Suppressor macrophage treated with lipopolysaccharide for 1 hour (primary cell): ENCODE measurements at regions not wholly inside any gene's neighbourhood (a gene's known extent, or its start where the extent isn't known, plus 50 kb on each side); places are given as distances from the start of the nearest gene placed in this dataset.
A peak's percentile ranks its signal among the peaks of the same experiment; 100 is the strongest.

ENCODE experiments used
- DNase-seq, 3 donors: peaks; one replicate each; pipeline ENCODE4 v3.0.0-alpha.2; 2020 to 2022

DNA sequence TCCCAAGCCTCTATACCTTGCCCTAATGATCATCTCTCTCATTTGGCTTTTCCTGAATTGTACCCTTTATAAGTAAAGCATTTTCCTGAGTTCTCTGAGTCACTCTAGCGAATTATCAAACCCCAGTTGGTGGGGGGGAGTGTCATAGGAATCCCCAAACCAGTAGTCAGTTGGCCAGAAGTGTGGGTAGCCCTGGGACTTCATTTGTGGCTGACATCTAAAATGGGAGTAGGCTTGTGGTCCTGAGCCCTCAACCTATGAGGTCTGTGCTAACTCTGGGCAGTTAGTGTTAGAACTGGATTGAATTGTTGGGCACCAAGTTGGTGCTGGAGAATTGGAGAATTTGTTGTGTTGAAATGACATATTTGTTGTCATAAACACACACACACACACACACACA is 91.3 kb downstream of the BBS10 start:
- no peak for DNase-seq

DNA sequence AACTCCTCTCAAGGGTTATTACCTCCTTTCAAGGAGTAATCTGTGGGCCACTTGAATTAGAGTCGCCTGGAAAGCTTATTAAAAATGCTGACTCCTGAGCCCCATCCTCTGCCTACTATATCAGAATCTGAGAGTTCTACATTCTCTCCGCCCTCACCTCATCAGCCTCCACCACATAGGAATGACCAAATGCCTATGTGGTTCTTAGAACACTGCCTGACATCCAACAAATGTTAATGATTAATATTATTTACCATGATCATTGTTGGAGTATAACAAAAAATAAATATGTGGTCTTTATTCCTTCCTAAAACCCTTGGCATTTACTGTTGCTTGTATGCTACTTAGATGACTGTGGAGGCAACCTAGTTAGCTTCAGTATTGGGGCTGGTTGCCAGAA is 91.9 kb downstream of the BBS10 start:
- no peak for DNase-seq

DNA sequence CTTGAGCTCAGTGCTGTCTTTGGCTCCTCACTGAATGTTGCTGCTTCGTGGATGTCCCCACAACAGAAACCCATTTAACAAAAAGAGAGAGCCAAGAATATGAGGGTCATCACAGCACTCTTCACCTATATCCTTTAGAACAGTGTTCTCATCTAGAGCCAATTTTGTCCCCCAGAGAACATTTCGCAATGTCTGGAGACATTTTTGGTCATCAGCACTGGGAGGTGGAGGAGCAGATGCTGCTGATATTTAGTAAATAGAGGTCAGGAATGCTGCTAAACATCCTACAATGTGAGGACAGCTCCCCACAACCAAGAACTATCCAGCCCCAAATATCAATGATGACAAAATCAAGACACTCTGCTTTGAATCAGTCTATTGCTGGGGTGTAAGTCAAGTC is 92.5 kb downstream of the BBS10 start:
- no peak for DNase-seq

DNA sequence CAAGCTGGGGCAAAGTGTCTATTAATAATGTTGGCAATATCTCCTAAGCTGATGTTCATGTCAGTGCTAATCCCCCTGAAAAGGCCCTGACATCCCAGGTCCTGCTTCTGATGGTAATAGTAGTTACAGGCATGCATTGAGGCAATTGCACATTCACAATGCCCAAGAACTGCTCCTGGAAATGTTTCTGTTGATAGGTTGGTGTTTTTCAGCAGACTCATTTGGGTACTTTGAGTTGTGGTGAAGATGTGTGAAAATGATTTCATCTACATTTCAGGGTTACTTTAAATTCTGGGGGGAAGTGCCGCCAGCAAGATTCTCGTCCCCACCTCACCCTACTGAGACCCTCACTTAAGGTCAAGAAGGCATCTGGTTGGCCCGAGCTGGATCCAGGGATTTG is 92.9 kb downstream of the BBS10 start:
- DNase-seq: no peak

DNA sequence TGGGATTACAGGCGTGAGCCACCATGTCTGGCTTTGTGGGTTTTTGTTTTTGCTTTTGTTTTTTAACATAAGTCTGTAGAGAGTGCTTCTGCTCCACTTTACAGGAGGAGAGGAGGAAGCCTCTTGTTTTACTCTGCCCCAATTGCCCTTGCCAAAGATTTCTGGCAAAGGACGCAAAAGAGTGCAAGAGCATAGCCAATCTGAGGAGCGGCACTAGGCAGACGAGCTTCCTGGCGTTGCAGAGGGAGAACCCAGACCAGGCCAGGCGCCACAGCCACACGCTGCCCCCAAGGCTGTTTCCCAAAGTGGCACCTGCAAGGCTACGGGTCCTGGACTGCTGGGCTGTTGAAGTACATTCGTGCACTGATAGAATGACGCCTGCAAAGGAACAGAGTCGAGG is 96.2 kb downstream of the BBS10 start:
- DNase-seq: no peak

DNA sequence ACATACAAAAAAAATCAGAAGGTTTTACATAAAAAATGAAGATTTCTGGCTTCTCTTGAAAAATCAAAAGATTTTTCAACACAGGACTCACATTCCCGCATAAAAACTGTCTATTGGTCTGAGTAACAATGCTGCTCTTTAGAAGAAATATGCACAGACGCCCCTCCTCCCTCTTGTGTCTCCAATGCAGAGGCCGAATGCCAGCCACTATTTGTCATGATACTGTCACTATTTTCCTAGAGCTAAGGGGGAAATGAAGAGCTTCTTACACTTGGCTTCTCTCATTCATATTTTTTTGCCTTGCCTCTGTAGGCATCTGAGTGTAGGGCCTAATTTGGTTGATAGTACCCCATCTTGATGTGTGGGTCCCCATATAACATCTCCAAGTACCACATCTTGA is 98.0 kb downstream of the BBS10 start:
- no peak for DNase-seq

DNA sequence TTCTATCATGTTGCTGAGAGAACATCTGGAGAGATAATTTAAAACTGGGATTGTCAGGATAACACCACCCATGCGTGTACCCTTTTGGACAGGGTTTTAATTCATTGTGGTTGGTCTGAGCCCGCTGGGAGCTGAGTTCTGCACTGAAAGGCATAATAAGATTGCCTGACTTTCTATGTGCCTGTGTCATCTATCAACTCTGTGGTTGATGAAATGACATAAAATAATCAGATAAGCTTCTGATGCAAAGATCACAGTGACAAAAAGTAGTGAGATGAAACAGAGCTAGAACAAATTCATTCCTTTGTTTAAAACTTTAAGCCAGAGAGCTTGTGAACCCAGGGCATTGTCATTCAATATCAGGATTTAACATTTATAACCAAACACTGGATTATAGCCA is 98.7 kb downstream of the BBS10 start:
- no peak for DNase-seq

DNA sequence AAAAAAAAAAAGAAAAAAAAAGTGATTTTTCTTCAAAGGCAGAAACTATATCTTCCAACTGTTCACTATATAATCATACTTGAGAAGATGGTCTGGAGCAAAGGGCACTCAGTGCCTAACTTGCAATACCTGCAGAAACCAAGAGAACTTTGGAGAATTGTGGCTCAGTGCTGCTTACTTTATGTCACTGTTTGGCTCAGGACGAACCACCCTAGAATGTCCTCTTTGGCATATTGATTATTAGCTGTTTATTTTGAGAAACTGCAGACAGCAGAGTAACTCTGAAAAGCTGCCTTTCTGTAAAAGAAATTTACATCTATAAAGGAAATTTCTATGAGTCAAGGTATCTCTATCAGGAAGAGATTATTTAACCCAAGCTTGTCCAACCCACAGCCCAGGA is 100.2 kb downstream of the BBS10 start:
- no peak for DNase-seq

DNA sequence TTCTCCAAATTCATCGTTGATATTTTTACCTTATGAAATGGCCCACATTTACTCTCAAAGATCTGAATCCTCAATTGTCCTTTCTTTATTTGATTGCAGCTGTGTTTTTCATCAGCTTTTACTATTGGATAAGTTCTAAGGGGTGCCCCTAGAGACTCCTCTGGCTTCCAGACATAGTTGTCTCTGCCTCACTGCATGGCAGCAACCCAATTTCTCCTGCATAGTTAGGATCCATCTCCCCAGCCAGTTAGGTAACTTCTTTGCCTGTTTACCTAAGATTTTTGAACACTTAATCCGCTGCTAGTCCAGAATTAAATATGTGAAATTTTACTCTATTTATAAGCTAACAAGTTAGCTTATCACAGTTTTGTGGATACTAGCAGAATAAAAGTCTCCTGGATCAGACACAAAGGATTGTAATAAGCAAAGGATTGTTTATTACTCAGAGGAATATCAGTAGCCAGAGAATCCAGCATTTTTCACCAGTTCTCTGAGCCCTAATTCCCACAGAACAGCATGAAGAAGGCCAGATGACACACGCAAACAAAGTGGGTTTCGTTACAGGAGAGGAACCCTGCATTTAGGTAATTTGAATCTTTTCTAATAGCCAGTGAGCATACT is 101.1 kb downstream of the BBS10 start:
- no peak for DNase-seq

DNA sequence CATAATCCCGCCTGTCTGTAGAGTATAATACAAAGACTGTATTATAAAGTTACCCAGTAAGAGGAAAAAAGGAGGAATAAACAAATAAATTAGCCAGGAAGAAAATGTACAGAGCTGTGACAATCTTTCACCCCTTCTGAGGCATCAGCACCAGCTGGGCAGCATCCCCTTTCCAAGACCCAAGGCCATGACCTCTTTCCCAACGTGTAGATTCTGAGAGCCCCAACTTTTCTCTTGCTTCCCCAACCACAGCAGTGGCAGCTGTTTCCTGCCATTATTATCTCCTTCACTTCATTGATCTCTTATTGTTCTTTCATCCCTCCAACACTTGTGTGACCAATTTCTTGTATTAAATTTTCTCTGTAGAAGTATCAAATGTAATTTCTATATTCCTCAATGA is 101.6 kb downstream of the BBS10 start:
- DNase-seq: no peak

DNA sequence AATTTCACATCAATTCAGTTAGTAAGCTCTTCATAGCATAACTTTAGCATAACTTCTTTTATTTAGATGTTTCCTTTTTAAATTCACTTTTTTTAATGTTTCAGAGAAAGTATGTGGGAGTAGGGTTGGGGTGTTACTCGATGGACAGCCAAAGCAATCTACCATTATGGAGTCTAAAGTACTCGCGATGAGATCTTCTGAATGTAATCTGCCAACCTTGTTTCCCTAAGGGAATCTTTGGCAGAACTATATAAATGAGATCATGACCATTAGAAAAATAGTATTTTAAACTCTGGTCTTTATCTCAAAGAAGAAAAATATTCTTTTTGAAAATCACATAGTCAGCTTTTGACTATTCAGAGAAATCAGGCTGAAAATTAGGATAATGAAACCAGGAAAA is 103.9 kb downstream of the BBS10 start:
- no peak for DNase-seq

DNA sequence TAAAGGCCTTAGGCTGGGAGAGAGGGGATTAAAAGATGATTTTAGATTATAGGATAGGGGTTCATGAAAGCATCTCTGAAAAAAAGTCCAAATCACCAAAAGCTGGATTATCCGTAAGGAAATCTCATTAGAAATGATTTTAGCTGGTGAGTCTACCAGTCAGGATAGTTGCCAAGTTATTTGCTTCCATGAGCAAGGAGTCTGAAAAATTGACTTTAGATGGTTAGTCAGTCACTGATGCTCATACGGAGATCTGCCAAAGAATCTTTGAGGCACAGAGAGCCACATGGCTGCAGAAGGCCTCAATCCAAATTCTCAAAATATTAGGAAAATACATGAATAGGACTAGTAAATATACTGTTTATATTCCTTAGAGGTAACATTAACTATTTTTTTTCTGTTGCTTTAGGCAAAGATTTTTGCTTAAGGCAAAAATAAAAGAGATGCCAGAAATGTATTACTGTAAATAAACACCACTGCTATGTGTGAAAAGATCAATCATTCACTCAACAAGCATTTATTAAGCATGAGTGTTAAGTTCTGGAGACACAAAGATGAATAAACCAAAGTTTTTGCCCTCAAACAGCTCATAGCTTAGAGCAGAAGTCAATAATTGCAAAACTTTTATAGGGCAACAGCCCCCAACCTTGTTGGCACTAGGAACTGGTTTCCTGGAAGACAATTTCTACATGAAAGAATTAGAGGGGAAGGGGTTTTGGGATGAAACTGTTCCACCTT is 105.2 kb downstream of the BBS10 start:
- no peak for DNase-seq

DNA sequence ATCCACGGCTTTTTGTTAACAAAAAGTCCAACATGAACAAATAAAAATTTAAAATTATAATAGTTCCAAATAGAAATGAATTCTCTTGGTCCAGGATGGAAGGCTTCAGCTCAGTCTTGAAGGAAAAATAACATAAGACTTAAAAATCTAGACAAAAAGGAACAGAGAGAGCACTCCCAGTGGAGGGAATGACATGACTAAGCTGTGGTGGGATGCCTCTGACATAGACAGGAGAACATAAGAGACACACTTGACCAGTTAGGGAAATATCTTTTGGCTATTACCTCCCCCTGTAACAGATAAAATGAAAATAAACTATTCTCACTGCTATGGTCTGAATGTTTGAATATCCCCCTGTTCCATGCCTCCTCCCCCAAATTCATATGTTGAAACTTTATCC is 106.8 kb downstream of the BBS10 start:
- DNase-seq: no peak

DNA sequence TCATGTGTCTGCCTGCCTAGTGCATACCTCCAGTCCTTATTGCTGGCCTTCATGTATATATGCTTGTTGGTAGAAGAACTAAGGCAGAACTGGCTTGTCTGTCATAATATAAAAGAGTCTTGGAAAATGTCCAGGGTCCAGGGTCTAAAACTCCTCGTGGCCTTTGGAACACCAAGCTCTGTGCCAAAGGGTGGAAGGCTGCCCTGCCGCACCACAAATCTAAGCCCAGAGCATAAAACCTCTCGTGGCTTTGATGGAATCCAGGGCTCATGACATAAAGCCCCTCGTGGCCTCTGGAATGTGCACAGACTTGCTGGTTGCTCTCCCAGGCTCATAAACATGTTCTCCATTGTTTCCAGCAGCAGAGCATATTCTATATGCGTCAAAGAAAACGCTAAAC is 107.9 kb downstream of the BBS10 start:
- no peak for DNase-seq

DNA sequence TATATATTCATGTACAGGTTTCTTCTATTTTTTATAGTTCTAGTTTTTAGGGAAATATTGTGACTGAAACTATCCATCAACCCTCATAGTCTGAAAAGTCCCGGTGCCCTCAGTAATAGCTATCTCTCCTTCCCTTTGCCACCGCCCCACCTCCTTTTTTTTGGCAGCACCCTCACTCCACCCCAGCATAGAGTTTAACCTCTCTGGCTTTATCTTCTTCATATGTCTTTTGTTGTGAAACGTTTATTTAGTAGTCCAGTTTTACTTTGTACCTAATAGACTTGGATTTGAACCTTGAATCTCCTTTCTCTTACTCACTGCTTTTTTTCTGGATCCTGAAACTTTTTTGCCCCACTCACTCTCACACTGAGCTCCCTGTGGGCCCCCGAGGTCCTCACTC is 109.5 kb downstream of the BBS10 start:
- DNase-seq: no peak

DNA sequence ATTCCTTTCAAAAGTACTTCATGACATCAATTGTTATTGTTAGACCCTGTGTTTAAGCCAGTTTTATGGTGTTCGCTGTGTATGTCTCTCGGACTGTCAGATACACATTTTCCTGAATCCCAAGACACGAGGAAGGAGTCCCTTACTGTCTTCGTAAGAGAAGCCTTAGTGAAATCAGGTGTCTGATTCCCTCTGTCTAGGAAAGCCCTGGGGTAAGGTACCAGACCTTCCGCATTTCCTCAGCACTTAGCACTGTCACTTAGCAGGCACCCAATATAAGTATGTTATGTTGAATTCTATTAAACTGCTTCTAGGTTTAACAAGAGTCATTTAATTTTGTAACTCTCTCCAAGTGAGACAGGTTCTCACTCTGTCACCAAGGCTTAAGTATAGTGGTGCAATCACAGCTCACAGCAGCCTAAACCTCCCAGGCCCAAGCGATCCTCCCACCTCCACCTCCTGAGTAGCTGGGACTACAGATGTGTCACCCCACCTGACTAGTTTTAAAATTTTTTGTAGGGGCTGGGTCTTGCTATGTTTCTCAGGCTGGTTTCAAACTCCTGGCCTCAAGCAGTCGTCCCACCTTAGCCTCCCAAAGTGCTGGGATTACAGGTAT is 111.0 kb downstream of the BBS10 start:
- no peak for DNase-seq

DNA sequence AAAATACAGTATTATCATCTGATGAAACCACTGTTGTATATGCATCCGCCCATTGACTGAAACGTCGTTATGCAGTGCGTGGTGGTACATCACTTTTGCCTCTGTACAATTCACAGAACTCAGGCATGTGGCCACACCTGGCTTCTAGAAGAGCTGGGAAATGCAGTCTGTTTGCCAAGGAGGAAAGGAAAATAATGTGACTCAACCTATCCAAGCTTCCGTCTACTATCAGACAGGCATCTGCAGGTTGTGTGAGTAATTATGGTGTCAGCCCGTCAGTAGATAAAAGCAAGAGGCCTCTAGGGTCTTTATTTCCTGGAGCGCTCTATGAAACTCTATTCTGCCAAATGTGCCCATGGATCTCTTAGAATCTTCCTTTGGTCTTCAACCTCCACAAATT is 111.6 kb downstream of the BBS10 start:
- DNase-seq: no peak

DNA sequence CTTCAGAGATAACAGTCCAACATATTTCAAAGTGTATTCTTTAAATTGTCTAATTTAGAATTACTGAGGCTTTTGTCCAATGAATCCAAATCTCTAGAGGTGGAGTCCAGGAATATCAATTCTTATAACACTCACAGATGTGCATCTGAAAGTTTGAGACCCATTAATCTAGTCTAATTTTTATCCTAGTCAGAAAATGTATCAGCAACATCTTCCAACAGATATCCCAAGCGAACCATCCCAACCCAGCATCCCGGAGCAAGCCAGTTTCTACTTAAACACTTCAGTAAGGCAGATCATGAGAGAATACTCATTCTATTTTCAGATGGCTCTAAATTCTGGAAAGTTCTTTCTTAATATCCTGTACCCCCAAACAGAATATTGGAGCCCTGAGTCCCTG is 113.5 kb downstream of the BBS10 start:
- no peak for DNase-seq

DNA sequence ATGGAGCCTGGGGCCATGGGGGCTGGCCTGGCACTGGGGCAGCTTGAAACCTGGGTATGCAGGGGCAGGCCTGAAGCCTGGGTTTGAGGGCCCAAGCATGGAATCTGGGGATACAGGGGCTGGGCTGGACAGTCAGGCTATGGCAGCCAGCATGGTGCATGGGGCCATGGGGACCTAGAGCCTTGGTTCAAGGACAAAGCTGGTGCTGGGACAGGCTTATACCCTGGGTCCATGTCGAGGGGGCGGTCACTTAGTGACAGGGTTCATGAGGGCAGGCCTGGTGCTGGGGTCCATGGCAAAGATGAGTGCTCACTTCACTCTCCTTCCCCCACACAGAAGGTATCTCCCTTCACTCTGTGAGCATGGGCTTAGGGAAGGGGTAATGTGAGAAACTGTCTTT is 116.2 kb downstream of the BBS10 start:
- DNase-seq: no peak

DNA sequence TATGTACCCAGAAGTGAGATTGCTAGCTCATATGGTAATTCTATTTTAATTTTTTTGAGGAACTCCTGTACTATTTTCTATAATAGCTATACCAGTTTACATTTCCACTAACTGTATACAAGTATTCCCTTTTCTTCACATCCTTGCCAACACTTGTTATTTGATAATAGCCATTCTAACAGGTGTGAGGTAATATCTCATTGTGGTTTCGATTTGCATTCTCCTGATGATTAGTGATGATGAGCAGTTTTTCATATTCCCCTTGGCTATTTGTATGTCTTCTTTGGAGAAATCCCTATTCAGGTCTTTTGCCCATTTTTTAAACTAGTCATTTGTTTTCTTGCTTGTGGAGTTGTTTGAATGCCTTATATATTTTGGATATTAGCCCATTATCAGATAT is 121.3 kb downstream of the BBS10 start:
- no peak for DNase-seq

DNA sequence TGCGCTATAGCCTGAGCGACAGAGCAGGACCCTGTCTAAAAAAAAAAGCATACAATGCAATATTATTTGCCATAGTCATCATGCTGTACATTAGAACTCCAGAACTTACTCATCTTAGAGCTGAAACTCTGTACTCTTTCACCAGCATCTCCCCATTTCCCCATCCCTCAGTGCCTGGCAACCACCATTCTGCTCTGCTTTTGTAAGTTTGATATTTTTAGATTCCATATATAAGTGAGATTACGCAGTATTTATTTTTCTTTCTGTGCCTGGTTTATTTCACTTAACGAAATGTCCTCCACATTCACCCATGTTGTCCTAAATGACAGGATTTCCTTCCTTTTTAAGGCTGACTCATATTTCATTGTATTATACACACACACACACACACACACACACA is 121.8 kb downstream of the BBS10 start:
- peak; percentile 6 to 36 (median 35) for DNase-seq

DNA sequence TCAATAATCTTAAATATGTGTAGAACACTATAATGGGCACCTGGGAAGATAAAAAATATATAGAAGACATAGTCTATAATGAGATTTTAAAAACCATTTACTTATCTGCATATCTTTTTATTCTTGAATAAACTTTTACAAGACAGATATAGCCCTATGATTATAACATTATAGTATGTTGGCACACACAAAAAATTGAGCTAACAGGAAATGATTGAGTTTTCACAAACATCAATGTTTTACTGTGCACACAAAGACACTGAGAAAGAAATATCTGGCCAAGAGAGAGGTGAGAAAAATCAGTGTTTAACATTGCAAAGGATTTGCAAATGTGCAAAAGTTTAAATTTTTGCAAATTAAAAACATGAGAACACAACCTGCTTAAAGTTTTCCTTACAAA is 124.3 kb downstream of the BBS10 start:
- no peak for DNase-seq

DNA sequence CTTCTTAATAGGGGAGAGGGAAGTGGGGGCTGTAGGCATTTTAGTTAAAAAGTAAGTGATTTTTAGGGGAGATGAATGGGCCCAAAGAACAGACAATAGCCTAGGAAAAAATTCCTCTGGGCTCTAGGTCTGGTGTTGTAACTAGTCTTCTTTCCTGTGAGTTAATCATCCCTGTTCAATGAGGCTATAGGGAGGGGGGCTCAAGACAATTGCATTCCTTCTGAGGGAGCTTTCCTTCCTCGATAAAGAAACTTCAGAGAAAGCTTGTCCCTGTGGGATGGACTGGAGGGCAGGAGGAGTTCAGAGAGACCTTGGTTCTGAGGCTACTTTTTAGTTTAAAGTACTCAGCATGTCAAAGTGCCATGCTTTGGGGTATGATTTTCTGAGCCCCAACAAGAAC is 127.2 kb downstream of the BBS10 start:
- DNase-seq: no peak

DNA sequence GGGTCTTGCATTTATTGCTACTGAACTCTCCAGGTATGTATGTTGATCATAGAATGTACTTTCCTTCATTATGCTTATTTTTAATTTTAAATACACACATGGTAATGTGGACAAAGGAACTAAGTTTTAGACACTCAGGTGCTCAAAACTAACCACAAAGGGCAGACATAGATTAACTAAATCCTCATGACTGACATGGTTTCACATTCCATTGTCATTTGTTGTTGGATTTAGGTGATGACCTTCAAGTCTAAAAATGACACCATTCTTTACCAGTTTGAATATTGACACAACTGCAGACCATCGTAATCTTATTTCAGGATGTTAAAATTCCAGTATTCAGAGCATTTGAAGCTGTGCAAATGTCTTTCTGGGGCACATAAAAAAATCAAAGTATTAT is 128.4 kb downstream of the BBS10 start:
- no peak for DNase-seq
